WERI-Rb-1 (cell line): ENCODE measurements at regions not wholly inside any gene's neighbourhood (a gene's known extent, or its start where the extent isn't known, plus 50 kb on each side); places are given as distances from the start of the nearest gene placed in this dataset.

ENCODE experiments used
- DNase-seq: peaks from one replicate; pipeline ENCODE4 v3.0.0-alpha.2; 2020
- H3K27ac ChIP-seq: fragments of 250-450 bp; sonication (Bioruptor Pico); 2 replicates; pipeline ENCODE4 v1.5.1; 2020; ENCODE audit warnings: mild to moderate bottlenecking, moderate library complexity
- H3K27me3 ChIP-seq: fragments of 250-450 bp; sonication (Bioruptor Pico); 2 replicates; pipeline ENCODE4 v1.5.1; 2021; ENCODE audit warnings: mild to moderate bottlenecking, low read depth, moderate library complexity; ENCODE audit not compliant: insufficient read depth, severe bottlenecking
- H3K36me3 ChIP-seq: fragments of 250-450 bp; sonication (Bioruptor Pico); 2 replicates; pipeline ENCODE4 v1.5.1; 2020; ENCODE audit warnings: mild to moderate bottlenecking, moderate library complexity
- H3K4me3 ChIP-seq: 2 replicates; pipeline ENCODE4 v1.5.1; 2011; ENCODE audit warnings: low read depth, mild to moderate bottlenecking, control low read depth, low read length
- H3K9me3 ChIP-seq: fragments of 250-450 bp; sonication (Bioruptor Pico); 2 replicates; pipeline ENCODE4 v1.5.1; 2021; ENCODE audit warnings: mild to moderate bottlenecking, moderate library complexity; ENCODE audit not compliant: severe bottlenecking
- TF ChIP-seq, protein P1 (sequence below): IDR thresholded peaks from 2 replicates; pipeline ENCODE4 v1.5.1; 2011; ENCODE audit warnings: low read depth, mild to moderate bottlenecking, control low read depth, inconsistent platforms, low read length

GRCh38 chr11:109236696-109237095, 185.3 kb upstream of the C11orf87 start:
- Histone ChIP-seq H3K4me3 (no peak overlapping the region), H3K36me3 (no peaks in the 10 kb centered on the region), H3K27ac (no peak overlapping the region), H3K9me3 (no peaks in the 10 kb centered on the region), H3K27me3 (no peaks in the 10 kb centered on the region)
- DNase-seq: no peak
- TF ChIP-seq, protein P1, sequence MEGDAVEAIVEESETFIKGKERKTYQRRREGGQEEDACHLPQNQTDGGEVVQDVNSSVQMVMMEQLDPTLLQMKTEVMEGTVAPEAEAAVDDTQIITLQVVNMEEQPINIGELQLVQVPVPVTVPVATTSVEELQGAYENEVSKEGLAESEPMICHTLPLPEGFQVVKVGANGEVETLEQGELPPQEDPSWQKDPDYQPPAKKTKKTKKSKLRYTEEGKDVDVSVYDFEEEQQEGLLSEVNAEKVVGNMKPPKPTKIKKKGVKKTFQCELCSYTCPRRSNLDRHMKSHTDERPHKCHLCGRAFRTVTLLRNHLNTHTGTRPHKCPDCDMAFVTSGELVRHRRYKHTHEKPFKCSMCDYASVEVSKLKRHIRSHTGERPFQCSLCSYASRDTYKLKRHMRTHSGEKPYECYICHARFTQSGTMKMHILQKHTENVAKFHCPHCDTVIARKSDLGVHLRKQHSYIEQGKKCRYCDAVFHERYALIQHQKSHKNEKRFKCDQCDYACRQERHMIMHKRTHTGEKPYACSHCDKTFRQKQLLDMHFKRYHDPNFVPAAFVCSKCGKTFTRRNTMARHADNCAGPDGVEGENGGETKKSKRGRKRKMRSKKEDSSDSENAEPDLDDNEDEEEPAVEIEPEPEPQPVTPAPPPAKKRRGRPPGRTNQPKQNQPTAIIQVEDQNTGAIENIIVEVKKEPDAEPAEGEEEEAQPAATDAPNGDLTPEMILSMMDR: no peak

DNA sequence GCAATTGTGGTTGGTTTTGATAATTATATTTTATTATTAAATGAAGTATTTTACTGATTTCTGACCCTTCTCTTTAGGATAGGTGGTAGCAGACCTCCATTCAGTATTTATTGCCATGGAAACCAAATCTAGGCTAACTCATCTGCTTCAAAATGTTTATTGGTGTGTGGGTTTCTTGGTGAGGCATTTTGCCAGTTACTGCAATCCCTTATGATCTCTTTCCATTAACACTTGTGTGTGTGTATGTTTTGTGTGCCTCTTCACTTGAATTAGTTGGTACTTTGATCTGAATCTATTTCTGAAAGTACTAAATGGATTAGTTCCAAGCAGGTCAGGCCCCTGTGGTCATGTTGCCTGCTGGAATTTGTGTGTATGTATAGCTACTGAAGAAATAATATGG, 184.4 kb upstream of the C11orf87 start:
- no peak overlapping the region for H3K4me3 ChIP-seq
- no peak overlapping the region for H3K27ac ChIP-seq
- no peaks in the 10 kb centered on the region for H3K27me3 ChIP-seq
- TF ChIP-seq, protein P1: no peak
- no peaks in the 10 kb centered on the region for H3K36me3 ChIP-seq
- no peaks in the 10 kb centered on the region for H3K9me3 ChIP-seq
- no peak for DNase-seq

DNA sequence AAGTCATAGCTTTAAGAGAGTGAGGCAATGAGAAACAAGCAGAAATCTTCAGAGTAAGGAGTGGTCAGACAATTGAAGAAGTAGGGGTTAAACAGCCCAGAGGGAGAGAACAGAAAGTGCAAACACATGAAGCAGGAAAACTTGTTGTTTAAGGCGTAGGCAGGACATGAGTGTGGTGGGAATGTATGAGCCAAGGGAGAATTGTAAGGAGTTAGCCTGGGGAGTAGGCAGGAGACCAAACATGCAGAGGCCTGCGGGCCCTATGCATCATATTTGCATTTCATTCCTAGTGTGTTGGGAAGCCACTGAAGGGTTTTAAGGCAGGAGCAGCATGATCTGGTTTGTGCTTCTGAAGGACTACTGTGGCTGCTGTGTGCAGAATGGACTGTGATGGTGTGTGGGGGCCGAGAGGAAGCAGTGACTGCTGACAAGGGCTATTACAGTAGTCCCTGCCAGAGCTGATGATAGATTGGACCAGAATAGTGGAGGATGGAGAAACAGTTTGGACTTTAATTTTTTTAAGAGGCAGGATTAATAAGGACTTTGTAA, 179.9 kb upstream of the C11orf87 start:
- Histone ChIP-seq H3K27me3 (no peaks in the 10 kb centered on the region), H3K27ac (no peak overlapping the region), H3K9me3 (no peaks in the 10 kb centered on the region), H3K36me3 (no peaks in the 10 kb centered on the region), H3K4me3 (no peak overlapping the region)
- TF ChIP-seq, protein P1: no peak
- no peak for DNase-seq

DNA sequence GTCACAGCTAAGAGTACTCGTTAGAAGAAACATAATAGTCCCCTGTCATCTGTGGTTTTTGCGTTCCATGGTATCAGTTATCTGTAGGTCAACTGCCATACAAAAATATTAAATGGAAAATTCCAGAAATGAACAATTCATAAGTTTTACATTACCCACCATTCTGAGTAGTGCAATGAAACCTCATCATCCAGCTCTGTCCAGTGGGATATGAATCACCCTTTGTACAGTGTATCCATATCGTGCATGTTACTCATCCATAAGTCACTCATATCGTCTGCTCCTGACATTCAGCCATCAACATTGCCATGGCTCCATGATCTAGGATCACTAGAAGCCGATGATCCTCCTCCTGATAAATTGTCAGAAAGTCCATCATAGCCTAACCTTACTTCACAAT, 174.9 kb upstream of the C11orf87 start:
- TF ChIP-seq, protein P1: no peak
- Histone ChIP-seq H3K36me3 (no peaks in the 10 kb centered on the region), H3K27me3 (no peaks in the 10 kb centered on the region), H3K4me3 (no peak overlapping the region), H3K27ac (no peak overlapping the region), H3K9me3 (no peaks in the 10 kb centered on the region)
- no peak for DNase-seq

DNA sequence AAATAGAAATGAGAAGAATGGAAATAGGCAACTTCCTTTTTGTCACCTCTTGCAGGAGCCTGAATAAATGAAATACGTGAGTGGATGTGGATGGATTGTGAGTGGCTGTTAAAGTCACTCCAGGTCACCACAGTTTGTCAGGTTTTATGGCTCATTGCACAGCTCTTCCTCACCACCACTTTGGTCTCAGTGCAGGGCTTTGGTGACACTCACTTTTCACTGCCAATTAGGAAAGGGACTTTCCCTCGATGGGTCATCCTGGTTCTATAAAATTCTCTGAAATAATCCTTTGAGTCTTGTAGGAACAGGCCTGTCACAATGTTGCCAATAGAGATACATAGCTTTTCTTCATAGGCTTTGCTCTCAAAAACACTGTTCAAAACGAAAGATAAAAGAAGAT, 172.4 kb upstream of the C11orf87 start:
- Histone ChIP-seq H3K36me3 (no peaks in the 10 kb centered on the region), H3K27ac (no peak overlapping the region), H3K27me3 (no peaks in the 10 kb centered on the region), H3K4me3 (no peak overlapping the region), H3K9me3 (no peaks in the 10 kb centered on the region)
- DNase-seq: no peak
- TF ChIP-seq, protein P1: no peak

GRCh38 chr11:109251230-109251629, 170.8 kb upstream of the C11orf87 start:
- no peak overlapping the region for H3K27ac ChIP-seq
- H3K36me3 ChIP-seq: no peaks in the 10 kb centered on the region
- no peaks in the 10 kb centered on the region for H3K9me3 ChIP-seq
- H3K4me3 ChIP-seq: no peak overlapping the region
- DNase-seq: no peak
- H3K27me3 ChIP-seq: no peaks in the 10 kb centered on the region
- TF ChIP-seq, protein P1: no peak
